ENCODE measurements at regions not wholly inside any gene's neighbourhood (a gene's known extent, or its start where the extent isn't known, plus 50 kb on each side); places are given as distances from the start of the nearest gene placed in this dataset.

GRCh38 chr4:130183096-130183495, 1087.1 kb downstream of the C4orf33 start:
- no peak for TF ChIP-seq CTCF (conservative IDR thresholded peaks at IDR 0.05 in 1 of 2, IDR thresholded peaks at IDR 0.05 in 1 of 2; ENCODE audit: low read depth in 1 of 2, low read length in 2 of 2)
- TF ChIP-seq EZH2 (IDR thresholded peaks at IDR 0.05; ENCODE audit: low read length, missing control alignments), result no peak

Data from fibroblast of lung (primary cell).